Endodermal cell (in vitro differentiated cells): ENCODE measurements at regions not wholly inside any gene's neighbourhood (a gene's known extent, or its start where the extent isn't known, plus 50 kb on each side); places are given as distances from the start of the nearest gene placed in this dataset.
A peak's percentile ranks its signal among the peaks of the same experiment; 100 is the strongest.

Source experiments
- DNase-seq: peaks from one replicate; pipeline ENCODE4 v3.0.0-alpha.2; 2017
- H3K27ac ChIP-seq: 2 replicates; pipeline ENCODE4 v1.5.1; 2013; ENCODE audit warnings: mild to moderate bottlenecking, low read depth, low read length, moderate library complexity
- H3K27me3 ChIP-seq: 2 replicates; pipeline ENCODE4 v1.6.1; 2013; ENCODE audit warnings: mild to moderate bottlenecking, low read length, moderate library complexity; ENCODE audit not compliant: insufficient read depth, control insufficient read depth, poor library complexity, severe bottlenecking
- H3K36me3 ChIP-seq: 2 replicates; pipeline ENCODE4 v1.7.0; 2013; ENCODE audit warnings: mild to moderate bottlenecking, low read length, moderate library complexity; ENCODE audit not compliant: control insufficient read depth, insufficient read depth
- H3K4me1 ChIP-seq: one replicate; pipeline ENCODE4 v1.7.0; 2013; ENCODE audit warnings: low read length; ENCODE audit not compliant: control insufficient read depth, insufficient read depth
- H3K4me3 ChIP-seq: 2 replicates; pipeline ENCODE4 v1.5.1; 2013; ENCODE audit warnings: mild to moderate bottlenecking, low read length, moderate library complexity
- H3K9ac ChIP-seq: 2 replicates; pipeline ENCODE4 v1.6.1; 2013; ENCODE audit warnings: mild to moderate bottlenecking, low read length, moderate library complexity; ENCODE audit not compliant: poor library complexity, severe bottlenecking; ENCODE audit errors: extremely low read depth
- H3K9me3 ChIP-seq: 2 replicates; pipeline ENCODE4 v1.6.1; 2013; ENCODE audit warnings: mild to moderate bottlenecking, low read length, moderate library complexity; ENCODE audit not compliant: control insufficient read depth
- H3K27ac Mint-ChIP-seq: 2 replicates; pipeline ENCODE4 v1.8.0; 2020; ENCODE audit warnings: mixed read lengths
- H3K27me3 Mint-ChIP-seq: 2 replicates; pipeline ENCODE4 v1.8.0; 2021; ENCODE audit warnings: mild to moderate bottlenecking, mixed read lengths; ENCODE audit not compliant: insufficient read depth
- H3K36me3 Mint-ChIP-seq: 2 replicates; pipeline ENCODE4 v1.8.0; 2020; ENCODE audit warnings: low read depth, mixed read lengths
- H3K4me1 Mint-ChIP-seq: 2 replicates; pipeline ENCODE4 v1.8.0; 2020; ENCODE audit warnings: mixed read lengths
- H3K4me3 Mint-ChIP-seq: 2 replicates; pipeline ENCODE4 v1.8.0; 2020; ENCODE audit warnings: mild to moderate bottlenecking, moderate library complexity, mixed read lengths
- H3K9me3 Mint-ChIP-seq: 2 replicates; pipeline ENCODE4 v1.8.0; 2020; ENCODE audit warnings: mild to moderate bottlenecking, mixed read lengths
- CTCF ChIP-seq: fragments of 200-600 bp; sonication (generic); conservative IDR thresholded peaks from 2 replicates; pipeline ENCODE4 v1.5.0; 2021; ENCODE audit warnings: antibody characterized with exemption, mild to moderate bottlenecking
- WGBS, 2 experiments: methylation state at CpG; one replicate each; pipeline versions ENCODE4 v1.1.5 to v1.1.7; 2013; ENCODE audit warnings: missing lambda C conversion rate in 2 of 2, mixed read lengths in 1 of 2; ENCODE audit not compliant: insufficient coverage in 1 of 2, insufficient read length in 1 of 2; 5-methylcytosine and 5-hydroxymethylcytosine counted together

- Histone ChIP-seq H3K4me1 (no peaks in the 10 kb centered on the region), H3K27ac (no peak overlapping the region), H3K36me3 (no peaks in the 10 kb centered on the region), H3K27me3 (no peaks in the 10 kb centered on the region), H3K9ac (no peak overlapping the region), H3K9me3 (no peaks in the 10 kb centered on the region), H3K4me3 (no peak overlapping the region)
- TF ChIP-seq CTCF: no peak
- no peaks in the 10 kb centered on the region for H3K4me1 Mint-ChIP-seq
- no peak overlapping the region for H3K27ac Mint-ChIP-seq
- no peaks in the 10 kb centered on the region for H3K36me3 Mint-ChIP-seq
- H3K4me3 Mint-ChIP-seq: no peak overlapping the region
- peak; percentile 23 for DNase-seq
- 94 to 98% methylated on average over 12 to 15 of the region's 15 CpGs for WGBS, 2 experiments
- peaks cover 18% of the 10 kb centered on the region for H3K9me3 Mint-ChIP-seq
- no peaks in the 10 kb centered on the region for H3K27me3 Mint-ChIP-seq
Observed at GRCh38 chr18:78106946-78107345, 857.3 kb downstream of the GALR1 start.

GRCh38 chr18:78107363-78107762 lies 857.7 kb downstream of the GALR1 start:
- Histone ChIP-seq H3K27ac (no peak overlapping the region), H3K4me3 (no peak overlapping the region), H3K27me3 (no peaks in the 10 kb centered on the region), H3K4me1 (no peaks in the 10 kb centered on the region), H3K36me3 (no peaks in the 10 kb centered on the region), H3K9ac (no peak overlapping the region), H3K9me3 (no peaks in the 10 kb centered on the region)
- H3K27ac Mint-ChIP-seq: no peak overlapping the region
- no peaks in the 10 kb centered on the region for H3K27me3 Mint-ChIP-seq
- peak; percentile 18 for DNase-seq
- no peaks in the 10 kb centered on the region for H3K36me3 Mint-ChIP-seq
- H3K4me1 Mint-ChIP-seq: no peaks in the 10 kb centered on the region
- peaks cover 14% of the 10 kb centered on the region for H3K9me3 Mint-ChIP-seq
- 89 to 98% methylated on average over 9 of the region's 9 CpGs for WGBS, 2 experiments
- H3K4me3 Mint-ChIP-seq: no peak overlapping the region
- no peak for TF ChIP-seq CTCF

DNA sequence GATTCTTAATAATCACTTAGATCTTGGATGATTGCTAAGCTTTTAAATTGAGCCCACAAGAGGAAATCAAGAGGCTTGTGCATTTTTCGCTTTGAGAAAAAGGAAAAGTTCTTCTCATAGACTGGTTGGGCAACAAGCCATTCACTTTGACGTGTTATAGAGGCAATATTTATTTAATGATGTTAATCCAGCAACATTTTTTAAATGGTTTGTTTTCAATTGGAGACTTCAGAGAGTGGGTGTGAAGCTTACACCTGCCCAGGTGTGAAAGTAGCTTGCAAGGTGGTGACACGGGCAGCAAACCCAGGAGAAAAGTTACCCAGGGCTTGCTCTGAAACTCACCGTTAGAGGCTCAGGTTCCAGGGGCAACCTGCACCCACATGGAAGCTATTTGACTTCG lies 858.9 kb downstream of the GALR1 start:
- TF ChIP-seq CTCF: no peak
- Mint-ChIP-seq H3K4me3 (no peak overlapping the region), H3K4me1 (no peaks in the 10 kb centered on the region), H3K27me3 (no peaks in the 10 kb centered on the region), H3K9me3 (peaks cover 8% of the 10 kb centered on the region), H3K27ac (no peak overlapping the region), H3K36me3 (no peaks in the 10 kb centered on the region)
- Histone ChIP-seq H3K27me3 (no peaks in the 10 kb centered on the region), H3K4me1 (no peaks in the 10 kb centered on the region), H3K27ac (no peak overlapping the region), H3K4me3 (no peak overlapping the region), H3K9me3 (no peaks in the 10 kb centered on the region), H3K9ac (no peak overlapping the region), H3K36me3 (no peaks in the 10 kb centered on the region)
- DNase-seq: no peak
- 89 to 93% methylated on average over 3 to 5 of the region's 5 CpGs for whole genome bisulfite sequencing, 2 experiments
